ENCODE measurements at regions not wholly inside any gene's neighbourhood (a gene's known extent, or its start where the extent isn't known, plus 50 kb on each side); places are given as distances from the start of the nearest gene placed in this dataset.
"Not testable (repeated sequence)": the region's sequence is repeated elsewhere in the genome, so short reads cannot be mapped to it uniquely, and the experiment has no call there.

GRCh38 chr5:34096033-34096432 is 53.0 kb upstream of the C1QTNF3 start:
- not testable (repeated sequence) for DNase-seq

GRCh38 chr5:34099891-34100290 is 56.9 kb upstream of the C1QTNF3 start:
- DNase-seq, result not testable (repeated sequence)

- not testable (repeated sequence) for DNase-seq
Measured at GRCh38 chr5:34101567-34101966, 58.6 kb upstream of the C1QTNF3 start.

GRCh38 chr5:34108897-34109296 is 65.9 kb upstream of the C1QTNF3 start:
- DNase-seq, result not testable (repeated sequence)

GRCh38 chr5:34124280-34124679 is 81.3 kb upstream of the C1QTNF3 start:
- not testable (repeated sequence) for DNase-seq

GRCh38 chr5:34125354-34125753 is 82.3 kb upstream of the C1QTNF3 start:
- not testable (repeated sequence) for DNase-seq

GRCh38 chr5:34126741-34127140 is 83.7 kb upstream of the C1QTNF3 start:
- DNase-seq, result not testable (repeated sequence)

GRCh38 chr5:34127818-34128217 is 84.8 kb upstream of the C1QTNF3 start:
- DNase-seq, result not testable (repeated sequence)

- DNase-seq, result not testable (repeated sequence)
Measured at GRCh38 chr5:34128890-34129289, 85.9 kb upstream of the C1QTNF3 start.

- not testable (repeated sequence) for DNase-seq
Measured at GRCh38 chr5:34154988-34155387, 112.0 kb upstream of the C1QTNF3 start.

GRCh38 chr5:34156703-34157414 is 113.8 kb upstream of the C1QTNF3 start:
- DNase-seq, result not testable (repeated sequence)

GRCh38 chr5:34160904-34161303 is 117.9 kb upstream of the C1QTNF3 start:
- not testable (repeated sequence) for DNase-seq

GRCh38 chr5:34171398-34171797 is 128.4 kb upstream of the C1QTNF3 start:
- DNase-seq, result not testable (repeated sequence)

- DNase-seq, result not testable (repeated sequence)
Measured at GRCh38 chr5:34179453-34180190, 136.6 kb upstream of the C1QTNF3 start.

GRCh38 chr5:34180225-34180624 is 137.2 kb upstream of the C1QTNF3 start:
- DNase-seq, result not testable (repeated sequence)

- DNase-seq, result not testable (repeated sequence)
Measured at GRCh38 chr5:34180940-34181614, 138.1 kb upstream of the C1QTNF3 start.

- not testable (repeated sequence) for DNase-seq
Measured at GRCh38 chr5:34185005-34185404, 142.0 kb upstream of the C1QTNF3 start.

- not testable (repeated sequence) for DNase-seq
Measured at GRCh38 chr5:34185572-34185971, 142.6 kb upstream of the C1QTNF3 start.

- DNase-seq, result not testable (repeated sequence)
Measured at GRCh38 chr5:34186108-34186507, 143.1 kb upstream of the C1QTNF3 start.

- DNase-seq, result not testable (repeated sequence)
Measured at GRCh38 chr5:34186865-34187264, 143.9 kb upstream of the C1QTNF3 start.

GRCh38 chr5:34187441-34187840 is 144.4 kb upstream of the C1QTNF3 start:
- DNase-seq, result not testable (repeated sequence)

- DNase-seq, result peak; percentile 45
Measured at GRCh38 chr5:34188001-34188822, 145.2 kb upstream of the C1QTNF3 start.

Measured in CD4-positive, alpha-beta T cell treated with Interferon gamma for 1 hour (primary cell).